Right lobe of liver (tissue), 4 donors: ENCODE measurements at regions not wholly inside any gene's neighbourhood (a gene's known extent, or its start where the extent isn't known, plus 50 kb on each side); places are given as distances from the start of the nearest gene placed in this dataset.

ENCODE experiments used
- CTCF ChIP-seq, 4 donors: fragments of 200-600 bp in 3 of 4; fragments of 450-650 bp in 1 of 4; IDR thresholded peaks; one replicate each; pipeline versions ENCODE4 v1.5.1 to v1.8.0; 2016 to 2022; ENCODE audit warnings: antibody characterized with exemption in 4 of 4, mild to moderate bottlenecking in 2 of 4
- POLR2A ChIP-seq: fragments of 450-650 bp; IDR thresholded peaks from one replicate; pipeline ENCODE4 v1.6.1; 2017; ENCODE audit warnings: antibody characterized with exemption, mild to moderate bottlenecking
- donor health status: DM: no; HTN: no; CAD: no.
- donor health status: DM: no; HTN: no; CAD: no.
- donor health status: DM: no; HTN: yes; CAD: no.

GRCh38 chr2:103284750-103285149 lies 522.9 kb downstream of the TMEM182 start:
- TF ChIP-seq POLR2A, result no peak
- no peak for TF ChIP-seq CTCF (IDR thresholded peaks at IDR 0.05)
